ENCODE measurements at regions not wholly inside any gene's neighbourhood (a gene's known extent, or its start where the extent isn't known, plus 50 kb on each side); places are given as distances from the start of the nearest gene placed in this dataset.

DNA sequence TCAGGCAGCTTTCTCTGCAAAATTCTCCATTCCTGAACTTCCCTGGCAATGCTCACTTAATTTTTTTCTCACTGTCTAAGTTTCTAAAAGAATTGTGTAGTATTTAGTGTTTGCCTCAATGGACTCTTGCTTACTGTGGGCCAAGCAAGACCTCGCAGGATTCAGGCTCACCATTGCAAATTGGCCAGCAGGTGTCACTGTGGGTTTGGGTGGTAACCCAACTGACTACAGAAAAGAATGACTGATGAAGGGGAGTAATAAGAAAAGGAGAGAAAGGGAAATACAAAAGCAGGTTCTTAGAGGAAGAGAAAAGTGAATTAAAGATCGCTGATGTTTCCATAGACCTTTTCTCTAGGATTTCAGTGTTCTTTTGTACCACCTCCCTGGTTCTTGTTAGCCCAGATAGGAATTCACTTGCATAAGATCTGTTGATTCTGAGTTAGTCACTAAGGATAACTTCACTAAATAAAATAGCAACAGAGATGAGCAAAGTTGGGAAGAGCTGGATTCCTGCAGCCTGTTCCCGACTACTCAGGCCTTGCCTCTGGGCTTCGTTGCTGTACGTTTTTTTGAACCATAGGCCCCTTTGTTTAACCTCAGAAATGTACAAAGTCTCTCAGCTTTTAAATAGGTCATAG, 386.5 kb upstream of the DDHD1 start:
- no peaks in the 10 kb centered on the region for H3K27me3 ChIP-seq (replicated peaks)
- H3K36me3 ChIP-seq (replicated peaks), result no peaks in the 10 kb centered on the region
- TF ChIP-seq, protein P1, sequence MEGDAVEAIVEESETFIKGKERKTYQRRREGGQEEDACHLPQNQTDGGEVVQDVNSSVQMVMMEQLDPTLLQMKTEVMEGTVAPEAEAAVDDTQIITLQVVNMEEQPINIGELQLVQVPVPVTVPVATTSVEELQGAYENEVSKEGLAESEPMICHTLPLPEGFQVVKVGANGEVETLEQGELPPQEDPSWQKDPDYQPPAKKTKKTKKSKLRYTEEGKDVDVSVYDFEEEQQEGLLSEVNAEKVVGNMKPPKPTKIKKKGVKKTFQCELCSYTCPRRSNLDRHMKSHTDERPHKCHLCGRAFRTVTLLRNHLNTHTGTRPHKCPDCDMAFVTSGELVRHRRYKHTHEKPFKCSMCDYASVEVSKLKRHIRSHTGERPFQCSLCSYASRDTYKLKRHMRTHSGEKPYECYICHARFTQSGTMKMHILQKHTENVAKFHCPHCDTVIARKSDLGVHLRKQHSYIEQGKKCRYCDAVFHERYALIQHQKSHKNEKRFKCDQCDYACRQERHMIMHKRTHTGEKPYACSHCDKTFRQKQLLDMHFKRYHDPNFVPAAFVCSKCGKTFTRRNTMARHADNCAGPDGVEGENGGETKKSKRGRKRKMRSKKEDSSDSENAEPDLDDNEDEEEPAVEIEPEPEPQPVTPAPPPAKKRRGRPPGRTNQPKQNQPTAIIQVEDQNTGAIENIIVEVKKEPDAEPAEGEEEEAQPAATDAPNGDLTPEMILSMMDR (IDR thresholded peaks at IDR 0.05; ENCODE audit: low read depth, low read length, missing control alignments), result peak; percentile 90
- no peak overlapping the region for H3K27ac ChIP-seq
- DNase-seq, result peak; percentile 81
- no peak overlapping the region for H3K4me3 ChIP-seq (ENCODE audit: low read depth, low read length)
- in situ Hi-C loops (cut with HindIII; ENCODE audit: low pct_ligation_motif_present, low sequenced_read_pairs), result loop anchor here (25.0 kb wide), 1 partner anchor 798 kb away; no protein-coding TSS in a partner anchor

DNA sequence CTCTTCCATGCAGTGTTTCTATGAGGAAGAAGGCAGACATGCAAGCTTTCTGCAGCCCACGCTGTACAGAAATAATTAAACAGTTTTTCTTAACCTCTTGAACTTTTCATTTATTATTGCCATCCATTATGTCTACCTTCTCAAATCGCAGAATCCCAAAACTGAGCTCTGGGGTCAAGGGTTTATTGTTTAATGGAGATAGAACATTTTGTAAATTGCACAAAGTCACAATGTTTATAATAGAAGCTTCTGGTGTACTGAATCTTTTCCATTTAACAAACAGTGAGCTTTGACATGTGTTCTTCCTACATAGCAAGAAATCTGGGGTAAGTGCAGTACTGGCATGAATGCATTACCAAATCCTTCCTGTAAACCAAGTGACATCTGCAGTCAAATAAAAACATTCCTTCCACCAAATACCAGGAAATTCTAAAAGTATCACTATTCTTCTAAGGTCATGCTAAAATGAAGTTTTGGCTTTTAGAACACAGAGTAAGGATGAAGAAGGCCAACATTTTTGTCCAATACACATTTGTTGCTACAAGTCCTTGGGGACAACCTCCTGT, 385.3 kb upstream of the DDHD1 start:
- in situ Hi-C loops (cut with HindIII; ENCODE audit: low pct_ligation_motif_present, low sequenced_read_pairs), result loop anchor here (25.0 kb wide), 1 partner anchor 799 kb away; no protein-coding TSS in a partner anchor
- Histone ChIP-seq H3K4me3 (ENCODE audit: low read depth, low read length) (no peak overlapping the region), H3K27ac (no peak overlapping the region), H3K27me3 (replicated peaks) (no peaks in the 10 kb centered on the region), H3K36me3 (replicated peaks) (no peaks in the 10 kb centered on the region)
- TF ChIP-seq, protein P1 (IDR thresholded peaks at IDR 0.05; ENCODE audit: low read depth, low read length, missing control alignments), result no peak
- DNase-seq, result no peak

DNA sequence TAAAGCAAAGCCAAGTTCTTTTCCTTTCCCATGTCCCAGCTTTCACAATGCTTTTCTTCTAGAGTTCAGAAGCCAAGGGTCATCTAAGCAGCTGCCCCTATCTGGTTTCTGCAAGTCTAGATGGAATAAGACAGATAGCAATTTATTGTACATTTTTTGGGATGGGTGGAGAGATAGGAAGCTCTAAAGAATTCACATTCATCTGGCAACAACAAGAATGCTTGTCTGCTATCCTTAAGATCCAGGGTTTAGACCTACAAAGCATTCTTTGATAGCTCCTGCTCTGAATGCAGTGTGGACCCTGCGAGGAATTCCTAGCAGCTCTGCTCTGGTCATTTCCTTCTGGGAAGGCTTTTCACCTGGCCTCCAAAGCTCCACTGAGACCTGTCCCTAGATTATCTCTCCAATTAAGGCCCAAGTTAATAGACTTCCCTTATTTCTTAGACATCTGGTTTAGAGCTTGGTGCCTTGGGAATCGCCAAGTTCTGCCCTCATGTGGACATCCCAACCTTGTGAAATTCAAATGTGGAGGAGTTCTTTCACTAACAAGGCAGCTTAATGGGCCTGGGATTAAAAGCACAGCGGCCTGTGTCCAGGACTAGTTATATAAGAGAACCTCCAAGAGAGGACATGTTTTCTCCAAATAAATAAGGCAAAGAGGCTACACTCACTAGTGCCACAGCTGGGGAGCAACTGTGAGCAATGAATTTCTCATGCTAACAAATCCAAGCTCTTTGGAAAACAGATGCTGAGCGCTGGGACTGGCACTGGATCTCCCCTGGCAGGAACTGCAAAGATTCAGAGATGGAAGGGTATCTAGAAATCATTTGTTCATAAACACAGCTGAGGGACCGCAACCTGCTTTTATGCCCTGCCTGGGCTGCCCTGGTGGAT, 384.5 kb upstream of the DDHD1 start:
- Histone ChIP-seq H3K27ac (no peak overlapping the region), H3K27me3 (replicated peaks) (no peaks in the 10 kb centered on the region), H3K36me3 (replicated peaks) (no peaks in the 10 kb centered on the region), H3K4me3 (ENCODE audit: low read depth, low read length) (no peak overlapping the region)
- in situ Hi-C loops (cut with HindIII; ENCODE audit: low pct_ligation_motif_present, low sequenced_read_pairs), result loop anchor here (25.0 kb wide), 1 partner anchor 800 kb away; no protein-coding TSS in a partner anchor
- TF ChIP-seq, protein P1 (IDR thresholded peaks at IDR 0.05; ENCODE audit: low read depth, low read length, missing control alignments), result no peak
- no peak for DNase-seq

DNA sequence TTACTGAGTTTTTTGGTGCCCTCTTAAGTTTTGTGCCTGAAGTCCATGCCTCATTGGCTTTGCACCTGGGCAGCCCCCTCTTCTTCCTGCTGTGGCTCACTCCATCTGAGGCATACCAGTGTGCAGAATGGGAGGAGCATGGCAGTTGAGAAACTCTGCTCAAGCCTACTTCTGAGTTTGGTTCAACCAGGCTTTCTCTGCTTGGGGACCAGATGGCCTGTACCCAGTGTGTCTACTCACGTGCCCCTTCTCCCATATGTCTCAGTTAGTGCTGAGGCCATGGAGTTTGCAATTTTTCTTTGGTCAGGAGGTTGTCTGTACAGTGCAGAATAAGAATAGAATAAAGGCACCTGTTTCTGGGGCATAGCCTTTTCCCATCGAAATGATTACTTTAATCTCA, 383.3 kb upstream of the DDHD1 start:
- no peak overlapping the region for H3K4me3 ChIP-seq (ENCODE audit: low read depth, low read length)
- TF ChIP-seq, protein P1 (IDR thresholded peaks at IDR 0.05; ENCODE audit: low read depth, low read length, missing control alignments), result no peak
- DNase-seq, result no peak
- H3K27me3 ChIP-seq (replicated peaks), result no peaks in the 10 kb centered on the region
- H3K27ac ChIP-seq, result no peak overlapping the region
- in situ Hi-C loops (cut with HindIII; ENCODE audit: low pct_ligation_motif_present, low sequenced_read_pairs), result loop anchor here (25.0 kb wide), 1 partner anchor 801 kb away; no protein-coding TSS in a partner anchor
- no peaks in the 10 kb centered on the region for H3K36me3 ChIP-seq (replicated peaks)

DNA sequence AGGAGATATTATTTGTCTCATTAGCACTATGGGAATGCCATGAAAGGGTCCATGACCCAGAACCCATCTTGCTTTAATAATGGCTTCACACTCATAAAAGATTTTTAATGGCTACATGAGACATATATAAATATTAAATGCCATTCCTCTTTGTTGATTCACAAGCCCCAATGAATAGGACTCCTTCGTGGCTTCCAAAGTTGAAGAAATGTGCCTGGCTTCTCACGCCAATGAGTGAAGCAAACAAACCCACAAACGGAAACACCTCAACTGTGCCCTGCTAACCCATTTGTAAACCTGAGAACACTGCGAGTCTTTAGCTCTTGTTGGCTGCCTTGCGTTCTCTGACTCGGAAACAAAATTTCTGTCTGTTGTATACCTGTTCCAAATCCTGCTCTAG, 381.7 kb upstream of the DDHD1 start:
- DNase-seq, result no peak
- H3K27me3 ChIP-seq (replicated peaks), result no peaks in the 10 kb centered on the region
- no peak overlapping the region for H3K27ac ChIP-seq
- H3K4me3 ChIP-seq (ENCODE audit: low read depth, low read length), result no peak overlapping the region
- in situ Hi-C loops (cut with HindIII; ENCODE audit: low pct_ligation_motif_present, low sequenced_read_pairs), result loop anchor here (25.0 kb wide), 1 partner anchor 802 kb away; no protein-coding TSS in a partner anchor
- no peaks in the 10 kb centered on the region for H3K36me3 ChIP-seq (replicated peaks)
- TF ChIP-seq, protein P1 (IDR thresholded peaks at IDR 0.05; ENCODE audit: low read depth, low read length, missing control alignments), result no peak
